ENCODE measurements at regions not wholly inside any gene's neighbourhood (a gene's known extent, or its start where the extent isn't known, plus 50 kb on each side); places are given as distances from the start of the nearest gene placed in this dataset.
"Not testable (repeated sequence)": the region's sequence is repeated elsewhere in the genome, so short reads cannot be mapped to it uniquely, and the experiment has no call there.

GRCh38 chr21:10381687-10382060, 139.7 kb upstream of the TPTE start:
- 86% methylated on average over 6 of the region's 6 CpGs; no CpG with 5 or more reads in 1 of the 2 experiments for WGBS, 2 experiments (ENCODE audit: insufficient coverage in 1 of 2, insufficient read length in 1 of 2)
- H3K27me3 Mint-ChIP-seq (ENCODE audit: insufficient read depth); H3K4me1 ChIP-seq (ENCODE audit: control insufficient read depth, insufficient read depth, low read length); H3K27me3 ChIP-seq (ENCODE audit: control insufficient read depth, insufficient read depth, low read length, poor library complexity, severe bottlenecking); H3K36me3 Mint-ChIP-seq (ENCODE audit: low read depth); H3K4me3 Mint-ChIP-seq; H3K27ac Mint-ChIP-seq; H3K4me1 Mint-ChIP-seq; H3K4me3 ChIP-seq (ENCODE audit: low read length); H3K36me3 ChIP-seq (ENCODE audit: control insufficient read depth, insufficient read depth, low read length); DNase-seq; H3K27ac ChIP-seq (ENCODE audit: low read depth, low read length); H3K9ac ChIP-seq (ENCODE audit: extremely low read depth, low read length, poor library complexity, severe bottlenecking): not testable (repeated sequence)
- H3K9me3 Mint-ChIP-seq = peaks cover 20% of the 10 kb centered on the region
- peaks cover 86% of the 10 kb centered on the region for H3K9me3 ChIP-seq (ENCODE audit: control insufficient read depth, low read length)

- not testable (repeated sequence) for H3K4me3 ChIP-seq (ENCODE audit: low read length); H3K36me3 ChIP-seq (ENCODE audit: control insufficient read depth, insufficient read depth, low read length); DNase-seq; H3K27ac ChIP-seq (ENCODE audit: low read depth, low read length); H3K27me3 ChIP-seq (ENCODE audit: control insufficient read depth, insufficient read depth, low read length, poor library complexity, severe bottlenecking); H3K27ac Mint-ChIP-seq; H3K4me1 ChIP-seq (ENCODE audit: control insufficient read depth, insufficient read depth, low read length); H3K27me3 Mint-ChIP-seq (ENCODE audit: insufficient read depth); H3K4me1 Mint-ChIP-seq; H3K4me3 Mint-ChIP-seq; H3K36me3 Mint-ChIP-seq (ENCODE audit: low read depth); H3K9ac ChIP-seq (ENCODE audit: extremely low read depth, low read length, poor library complexity, severe bottlenecking)
- peaks cover 86% of the 10 kb centered on the region for H3K9me3 ChIP-seq (ENCODE audit: control insufficient read depth, low read length)
- peaks cover 15% of the 10 kb centered on the region for H3K9me3 Mint-ChIP-seq
- WGBS, 2 experiments (ENCODE audit: insufficient coverage in 1 of 2, insufficient read length in 1 of 2) = 71 to 72% methylated on average over 7 to 8 of the region's 8 CpGs
Measured at GRCh38 chr21:10382135-10382534, 139.2 kb upstream of the TPTE start.

GRCh38 chr21:10382580-10382979, 138.8 kb upstream of the TPTE start:
- H3K27ac ChIP-seq (ENCODE audit: low read depth, low read length); H3K4me1 ChIP-seq (ENCODE audit: control insufficient read depth, insufficient read depth, low read length); H3K9ac ChIP-seq (ENCODE audit: extremely low read depth, low read length, poor library complexity, severe bottlenecking); H3K4me3 Mint-ChIP-seq; H3K36me3 Mint-ChIP-seq (ENCODE audit: low read depth); H3K36me3 ChIP-seq (ENCODE audit: control insufficient read depth, insufficient read depth, low read length); DNase-seq; H3K4me1 Mint-ChIP-seq; H3K27me3 Mint-ChIP-seq (ENCODE audit: insufficient read depth); H3K4me3 ChIP-seq (ENCODE audit: low read length); H3K27me3 ChIP-seq (ENCODE audit: control insufficient read depth, insufficient read depth, low read length, poor library complexity, severe bottlenecking); H3K27ac Mint-ChIP-seq: not testable (repeated sequence)
- peaks cover 11% of the 10 kb centered on the region for H3K9me3 Mint-ChIP-seq
- WGBS, 2 experiments (ENCODE audit: insufficient coverage in 1 of 2, insufficient read length in 1 of 2) = 72 to 77% methylated on average over 4 to 5 of the region's 5 CpGs
- peaks cover 86% of the 10 kb centered on the region for H3K9me3 ChIP-seq (ENCODE audit: control insufficient read depth, low read length)

- WGBS, 2 experiments (ENCODE audit: insufficient coverage in 1 of 2, insufficient read length in 1 of 2) = 82 to 91% methylated on average over 7 to 10 of the region's 10 CpGs
Measured at GRCh38 chr21:10383571-10383970, 137.8 kb upstream of the TPTE start.

GRCh38 chr21:10384304-10384861, 137.0 kb upstream of the TPTE start:
- not testable (repeated sequence) for DNase-seq; H3K4me1 ChIP-seq (ENCODE audit: control insufficient read depth, insufficient read depth, low read length); H3K9ac ChIP-seq (ENCODE audit: extremely low read depth, low read length, poor library complexity, severe bottlenecking); H3K4me3 Mint-ChIP-seq; H3K4me1 Mint-ChIP-seq; H3K27ac ChIP-seq (ENCODE audit: low read depth, low read length); H3K36me3 Mint-ChIP-seq (ENCODE audit: low read depth); H3K36me3 ChIP-seq (ENCODE audit: control insufficient read depth, insufficient read depth, low read length); H3K27ac Mint-ChIP-seq; H3K9me3 Mint-ChIP-seq; H3K27me3 Mint-ChIP-seq (ENCODE audit: insufficient read depth); H3K27me3 ChIP-seq (ENCODE audit: control insufficient read depth, insufficient read depth, low read length, poor library complexity, severe bottlenecking)
- Histone ChIP-seq H3K4me3 (ENCODE audit: low read length) (peak overlapping the region; percentile 57), H3K9me3 (ENCODE audit: control insufficient read depth, low read length) (peaks cover 86% of the 10 kb centered on the region)
- WGBS, 2 experiments (ENCODE audit: insufficient coverage in 1 of 2, insufficient read length in 1 of 2) = 64% methylated on average over 2 of the region's 3 CpGs; no CpG with 5 or more reads in 1 of the 2 experiments

More at GRCh38 chr21:10383571-10383970, 137.8 kb upstream of the TPTE start:
- peaks cover 89% of the 10 kb centered on the region for H3K9me3 ChIP-seq (ENCODE audit: control insufficient read depth, low read length)
- H3K36me3 Mint-ChIP-seq (ENCODE audit: low read depth); H3K4me3 Mint-ChIP-seq; H3K4me1 Mint-ChIP-seq; H3K36me3 ChIP-seq (ENCODE audit: control insufficient read depth, insufficient read depth, low read length); H3K27me3 Mint-ChIP-seq (ENCODE audit: insufficient read depth); DNase-seq; H3K27ac Mint-ChIP-seq; H3K9me3 Mint-ChIP-seq; H3K9ac ChIP-seq (ENCODE audit: extremely low read depth, low read length, poor library complexity, severe bottlenecking); H3K4me3 ChIP-seq (ENCODE audit: low read length); H3K27me3 ChIP-seq (ENCODE audit: control insufficient read depth, insufficient read depth, low read length, poor library complexity, severe bottlenecking); H3K4me1 ChIP-seq (ENCODE audit: control insufficient read depth, insufficient read depth, low read length); H3K27ac ChIP-seq (ENCODE audit: low read depth, low read length): not testable (repeated sequence)

- not testable (repeated sequence) for H3K27ac Mint-ChIP-seq; DNase-seq; H3K4me1 ChIP-seq (ENCODE audit: control insufficient read depth, insufficient read depth, low read length); H3K4me1 Mint-ChIP-seq; H3K27ac ChIP-seq (ENCODE audit: low read depth, low read length); H3K9me3 Mint-ChIP-seq; H3K27me3 Mint-ChIP-seq (ENCODE audit: insufficient read depth); H3K36me3 Mint-ChIP-seq (ENCODE audit: low read depth); H3K36me3 ChIP-seq (ENCODE audit: control insufficient read depth, insufficient read depth, low read length); H3K9ac ChIP-seq (ENCODE audit: extremely low read depth, low read length, poor library complexity, severe bottlenecking); H3K27me3 ChIP-seq (ENCODE audit: control insufficient read depth, insufficient read depth, low read length, poor library complexity, severe bottlenecking); H3K4me3 Mint-ChIP-seq
- Histone ChIP-seq H3K9me3 (ENCODE audit: control insufficient read depth, low read length) (peaks cover 86% of the 10 kb centered on the region), H3K4me3 (ENCODE audit: low read length) (peak overlapping the region; percentile 42)
- 81 to 82% methylated on average over 2 to 3 of the region's 3 CpGs for WGBS, 2 experiments (ENCODE audit: insufficient coverage in 1 of 2, insufficient read length in 1 of 2)
Measured at GRCh38 chr21:10385202-10385601, 136.2 kb upstream of the TPTE start.

GRCh38 chr21:10385898-10386527, 135.4 kb upstream of the TPTE start:
- H3K4me1 Mint-ChIP-seq; H3K27me3 Mint-ChIP-seq (ENCODE audit: insufficient read depth); H3K27me3 ChIP-seq (ENCODE audit: control insufficient read depth, insufficient read depth, low read length, poor library complexity, severe bottlenecking); H3K4me3 ChIP-seq (ENCODE audit: low read length); H3K36me3 ChIP-seq (ENCODE audit: control insufficient read depth, insufficient read depth, low read length); H3K9ac ChIP-seq (ENCODE audit: extremely low read depth, low read length, poor library complexity, severe bottlenecking); H3K4me1 ChIP-seq (ENCODE audit: control insufficient read depth, insufficient read depth, low read length); H3K36me3 Mint-ChIP-seq (ENCODE audit: low read depth); DNase-seq; H3K9me3 Mint-ChIP-seq; H3K27ac Mint-ChIP-seq; H3K27ac ChIP-seq (ENCODE audit: low read depth, low read length); H3K4me3 Mint-ChIP-seq: not testable (repeated sequence)
- WGBS, 2 experiments (ENCODE audit: insufficient coverage in 1 of 2, insufficient read length in 1 of 2) = 62 to 70% methylated on average over 13 of the region's 13 CpGs
- peaks cover 88% of the 10 kb centered on the region for H3K9me3 ChIP-seq (ENCODE audit: control insufficient read depth, low read length)

Data from endodermal cell (in vitro differentiated cells).